ENCODE measurements at regions not wholly inside any gene's neighbourhood (a gene's known extent, or its start where the extent isn't known, plus 50 kb on each side); places are given as distances from the start of the nearest gene placed in this dataset.

GRCh38 chr7:136256491-136256890 is 279.3 kb upstream of the MTPN start:
- no peak for DNase-seq (ENCODE audit: low read depth in 2 of 2)

- no peak for DNase-seq (ENCODE audit: low read depth in 2 of 2)
Observed at GRCh38 chr7:136254148-136254547, 277.0 kb upstream of the MTPN start.

GRCh38 chr7:136251826-136252225 is 274.7 kb upstream of the MTPN start:
- no peak for DNase-seq (ENCODE audit: low read depth in 2 of 2)

- no peak for DNase-seq (ENCODE audit: low read depth in 2 of 2)
Observed at GRCh38 chr7:136247211-136247610, 270.1 kb upstream of the MTPN start.

GRCh38 chr7:136245327-136246004 is 268.3 kb upstream of the MTPN start:
- no peak for DNase-seq (ENCODE audit: low read depth in 2 of 2)

- no peak for DNase-seq (ENCODE audit: low read depth in 2 of 2)
Observed at GRCh38 chr7:136234040-136234439, 256.9 kb upstream of the MTPN start.

GRCh38 chr7:136230210-136230609 is 253.1 kb upstream of the MTPN start:
- DNase-seq (ENCODE audit: low read depth in 2 of 2) = no peak

- DNase-seq (ENCODE audit: low read depth in 2 of 2) = no peak
Observed at GRCh38 chr7:136229790-136230189, 252.6 kb upstream of the MTPN start.

GRCh38 chr7:136228171-136228570 is 251.0 kb upstream of the MTPN start:
- no peak for DNase-seq (ENCODE audit: low read depth in 2 of 2)

GRCh38 chr7:136214356-136214755 is 237.2 kb upstream of the MTPN start:
- no peak for DNase-seq (ENCODE audit: low read depth in 2 of 2)

- no peak for DNase-seq (ENCODE audit: low read depth in 2 of 2)
Observed at GRCh38 chr7:136213012-136213411, 235.9 kb upstream of the MTPN start.

GRCh38 chr7:136210664-136211063 is 233.5 kb upstream of the MTPN start:
- DNase-seq (ENCODE audit: low read depth in 2 of 2) = no peak

- DNase-seq (ENCODE audit: low read depth in 2 of 2) = no peak
Observed at GRCh38 chr7:136210079-136210478, 232.9 kb upstream of the MTPN start.

- DNase-seq (ENCODE audit: low read depth in 2 of 2) = no peak
Observed at GRCh38 chr7:136205956-136206355, 228.8 kb upstream of the MTPN start.

GRCh38 chr7:136198168-136198567 is 221.0 kb upstream of the MTPN start:
- DNase-seq (ENCODE audit: low read depth in 2 of 2) = no peak

- DNase-seq (ENCODE audit: low read depth in 2 of 2) = no peak
Observed at GRCh38 chr7:136194878-136195277, 217.7 kb upstream of the MTPN start.

- no peak for DNase-seq (ENCODE audit: low read depth in 2 of 2)
Observed at GRCh38 chr7:136193940-136194339, 216.8 kb upstream of the MTPN start.

- no peak for DNase-seq (ENCODE audit: low read depth in 2 of 2)
Observed at GRCh38 chr7:136189506-136189998, 212.4 kb upstream of the MTPN start.

- no peak for DNase-seq (ENCODE audit: low read depth in 2 of 2)
Observed at GRCh38 chr7:136186281-136186680, 209.1 kb upstream of the MTPN start.

GRCh38 chr7:136184719-136185118 is 207.6 kb upstream of the MTPN start:
- no peak for DNase-seq (ENCODE audit: low read depth in 2 of 2)

GRCh38 chr7:136183981-136184380 is 206.8 kb upstream of the MTPN start:
- no peak for DNase-seq (ENCODE audit: low read depth in 2 of 2)

- no peak for DNase-seq (ENCODE audit: low read depth in 2 of 2)
Observed at GRCh38 chr7:136180984-136181383, 203.8 kb upstream of the MTPN start.

- DNase-seq (ENCODE audit: low read depth in 2 of 2) = no peak
Observed at GRCh38 chr7:136179851-136180721, 202.9 kb upstream of the MTPN start.

Data from dermis microvascular lymphatic vessel endothelial cell (primary cell).